ENCODE measurements at regions not wholly inside any gene's neighbourhood (a gene's known extent, or its start where the extent isn't known, plus 50 kb on each side); places are given as distances from the start of the nearest gene placed in this dataset.

DNA sequence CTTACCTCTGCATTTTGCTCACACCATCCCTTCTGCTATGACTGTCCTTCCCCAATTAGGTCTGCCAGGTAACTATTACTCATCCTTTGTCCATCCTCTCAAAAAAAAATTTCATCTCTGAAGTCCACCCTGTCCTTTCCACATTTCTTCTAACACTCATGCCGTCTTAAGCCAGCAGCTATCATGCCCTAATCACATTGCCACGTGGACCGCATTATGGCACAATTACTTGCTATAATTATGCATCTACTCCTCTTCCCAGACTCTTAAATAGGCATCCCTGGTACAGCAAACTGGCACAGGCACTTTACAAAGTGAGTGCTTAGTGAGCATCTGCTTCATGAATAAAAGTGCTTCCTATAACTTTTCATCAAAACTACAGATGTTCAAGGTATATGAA lies 295.4 kb upstream of the ESRRG start:
- no peaks in the 10 kb centered on the region for H3K36me3 ChIP-seq
- H3K27ac ChIP-seq: no peak overlapping the region
- ATAC-seq (ENCODE audit: low FRiP score in 2 of 2) (no peak), DNase-seq (no peak)
- no peak overlapping the region for H3K4me3 ChIP-seq
- H3K9me3 ChIP-seq: no peaks in the 10 kb centered on the region
- no peak for TF ChIP-seq EP300 (IDR thresholded peaks at IDR 0.05)
- TF ChIP-seq POLR2A (IDR thresholded peaks at IDR 0.05): no peak
- TF ChIP-seq, protein P1, sequence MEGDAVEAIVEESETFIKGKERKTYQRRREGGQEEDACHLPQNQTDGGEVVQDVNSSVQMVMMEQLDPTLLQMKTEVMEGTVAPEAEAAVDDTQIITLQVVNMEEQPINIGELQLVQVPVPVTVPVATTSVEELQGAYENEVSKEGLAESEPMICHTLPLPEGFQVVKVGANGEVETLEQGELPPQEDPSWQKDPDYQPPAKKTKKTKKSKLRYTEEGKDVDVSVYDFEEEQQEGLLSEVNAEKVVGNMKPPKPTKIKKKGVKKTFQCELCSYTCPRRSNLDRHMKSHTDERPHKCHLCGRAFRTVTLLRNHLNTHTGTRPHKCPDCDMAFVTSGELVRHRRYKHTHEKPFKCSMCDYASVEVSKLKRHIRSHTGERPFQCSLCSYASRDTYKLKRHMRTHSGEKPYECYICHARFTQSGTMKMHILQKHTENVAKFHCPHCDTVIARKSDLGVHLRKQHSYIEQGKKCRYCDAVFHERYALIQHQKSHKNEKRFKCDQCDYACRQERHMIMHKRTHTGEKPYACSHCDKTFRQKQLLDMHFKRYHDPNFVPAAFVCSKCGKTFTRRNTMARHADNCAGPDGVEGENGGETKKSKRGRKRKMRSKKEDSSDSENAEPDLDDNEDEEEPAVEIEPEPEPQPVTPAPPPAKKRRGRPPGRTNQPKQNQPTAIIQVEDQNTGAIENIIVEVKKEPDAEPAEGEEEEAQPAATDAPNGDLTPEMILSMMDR (IDR thresholded peaks at IDR 0.05): no peak
- no peak for TF ChIP-seq POLR2AphosphoS5 (IDR thresholded peaks at IDR 0.05)
- H3K27me3 ChIP-seq: no peaks in the 10 kb centered on the region
- WGBS, 2 donors: 78 to 87% methylated on average over 3 of the region's 3 CpGs
- no peaks in the 10 kb centered on the region for H3K4me1 ChIP-seq

DNA sequence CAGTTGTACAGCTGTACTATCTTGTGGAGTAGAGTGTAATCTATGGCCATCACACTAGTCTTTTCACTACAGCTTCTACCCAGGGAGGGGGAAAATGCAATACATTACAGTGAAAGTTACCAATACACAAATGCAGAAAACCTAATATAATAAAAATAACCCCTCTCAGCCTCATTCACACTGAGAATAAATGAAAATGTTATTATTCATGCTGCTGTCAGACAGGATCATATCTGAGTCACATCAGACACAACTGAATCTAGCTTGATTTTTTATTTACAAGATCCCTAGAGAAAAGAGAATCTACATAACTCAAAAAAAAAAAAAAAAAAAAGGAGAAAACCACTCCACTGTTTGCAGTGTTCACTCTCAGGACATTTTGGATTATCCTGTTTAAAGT lies 293.9 kb upstream of the ESRRG start:
- DNase-seq: no peak
- Histone ChIP-seq H3K4me1 (no peaks in the 10 kb centered on the region), H3K4me3 (no peak overlapping the region), H3K9me3 (no peaks in the 10 kb centered on the region), H3K27me3 (no peaks in the 10 kb centered on the region), H3K27ac (no peak overlapping the region), H3K36me3 (no peaks in the 10 kb centered on the region)
- TF ChIP-seq, protein P1 (IDR thresholded peaks at IDR 0.05): no peak
- TF ChIP-seq POLR2A (IDR thresholded peaks at IDR 0.05) (no peak), POLR2AphosphoS5 (IDR thresholded peaks at IDR 0.05) (no peak), EP300 (IDR thresholded peaks at IDR 0.05) (no peak)
- no peak for ATAC-seq (ENCODE audit: low FRiP score in 2 of 2)

DNA sequence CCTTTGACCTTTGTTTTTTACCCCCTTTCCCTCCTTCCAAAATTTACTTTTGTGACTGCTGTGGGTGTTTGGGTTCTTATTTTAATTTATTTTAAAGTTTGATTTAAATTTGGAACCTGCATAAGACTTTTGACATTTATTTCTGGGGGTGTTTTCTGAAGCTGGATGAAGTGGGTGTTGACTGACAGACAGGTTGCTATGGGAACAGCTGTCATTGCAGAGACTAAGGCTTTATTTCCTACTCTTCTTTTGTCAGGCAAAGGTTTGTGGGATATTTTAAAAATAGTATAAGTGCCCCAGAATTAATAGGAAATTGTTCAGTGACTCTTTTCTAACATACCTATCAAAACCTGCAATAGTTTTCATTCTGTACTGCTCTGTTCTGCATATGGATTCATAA lies 290.8 kb upstream of the ESRRG start:
- TF ChIP-seq POLR2AphosphoS5 (IDR thresholded peaks at IDR 0.05): no peak
- TF ChIP-seq, protein P1 (IDR thresholded peaks at IDR 0.05): no peak
- no peak for TF ChIP-seq POLR2A (IDR thresholded peaks at IDR 0.05)
- TF ChIP-seq EP300 (IDR thresholded peaks at IDR 0.05): no peak
- no peaks in the 10 kb centered on the region for H3K9me3 ChIP-seq
- H3K27ac ChIP-seq: no peak overlapping the region
- no peaks in the 10 kb centered on the region for H3K4me1 ChIP-seq
- DNase-seq: no peak
- H3K4me3 ChIP-seq: no peak overlapping the region
- H3K36me3 ChIP-seq: no peaks in the 10 kb centered on the region
- no peak for ATAC-seq (ENCODE audit: low FRiP score in 2 of 2)
- H3K27me3 ChIP-seq: no peaks in the 10 kb centered on the region

DNA sequence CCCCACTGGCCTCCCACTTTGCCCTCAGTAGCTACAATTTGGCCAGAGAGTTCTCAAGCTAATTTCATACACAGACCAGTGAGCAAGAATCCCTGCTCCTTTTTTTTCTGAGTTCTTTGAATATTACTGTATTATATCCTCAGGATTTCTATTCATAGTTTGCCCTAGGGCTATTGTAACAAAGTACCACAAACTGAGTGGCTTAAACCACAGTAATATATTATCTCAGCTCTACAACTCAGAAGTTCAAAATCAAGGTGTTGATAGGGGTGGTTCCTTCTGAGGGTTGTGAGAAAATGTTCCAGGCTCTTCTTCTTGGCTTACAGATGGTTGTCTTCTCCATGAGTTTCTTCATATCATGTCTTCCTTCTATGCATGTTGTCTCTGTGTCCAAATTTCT lies 289.4 kb upstream of the ESRRG start:
- TF ChIP-seq POLR2A (IDR thresholded peaks at IDR 0.05) (no peak), EP300 (IDR thresholded peaks at IDR 0.05) (no peak), POLR2AphosphoS5 (IDR thresholded peaks at IDR 0.05) (no peak)
- TF ChIP-seq, protein P1 (IDR thresholded peaks at IDR 0.05): no peak
- no peaks in the 10 kb centered on the region for H3K36me3 ChIP-seq
- ATAC-seq (ENCODE audit: low FRiP score in 2 of 2): no peak
- H3K27ac ChIP-seq: no peak overlapping the region
- DNase-seq: no peak
- H3K27me3 ChIP-seq: no peaks in the 10 kb centered on the region
- no peak overlapping the region for H3K4me3 ChIP-seq
- H3K9me3 ChIP-seq: no peaks in the 10 kb centered on the region
- H3K4me1 ChIP-seq: no peaks in the 10 kb centered on the region

DNA sequence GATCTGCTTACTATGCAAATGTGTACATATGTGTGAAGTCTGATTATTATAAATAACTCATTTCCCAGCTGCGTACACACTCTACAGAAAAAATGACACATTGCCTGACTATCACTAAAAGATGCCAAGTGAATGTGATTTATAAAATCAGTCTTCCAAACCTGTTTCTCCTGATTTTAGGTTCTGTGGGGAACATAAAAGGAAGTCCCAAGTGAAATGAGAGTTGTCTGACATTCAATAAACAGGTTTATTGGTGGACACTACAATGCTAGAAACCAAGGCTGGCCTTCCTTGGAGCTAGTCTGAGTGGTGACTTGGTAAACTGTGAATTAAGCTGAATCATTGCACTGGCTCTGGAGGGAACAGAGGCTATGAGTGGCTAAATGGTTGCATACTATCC lies 287.9 kb upstream of the ESRRG start:
- DNase-seq (no peak), ATAC-seq (ENCODE audit: low FRiP score in 2 of 2) (no peak)
- Histone ChIP-seq H3K36me3 (no peaks in the 10 kb centered on the region), H3K9me3 (no peaks in the 10 kb centered on the region), H3K4me1 (no peaks in the 10 kb centered on the region), H3K27me3 (no peaks in the 10 kb centered on the region), H3K4me3 (no peak overlapping the region), H3K27ac (no peak overlapping the region)
- TF ChIP-seq POLR2AphosphoS5 (IDR thresholded peaks at IDR 0.05) (no peak), EP300 (IDR thresholded peaks at IDR 0.05) (no peak), POLR2A (IDR thresholded peaks at IDR 0.05) (no peak)
- TF ChIP-seq, protein P1 (IDR thresholded peaks at IDR 0.05): no peak
- 92 to 96% methylated on average over 1 of the region's 1 CpG for WGBS, 2 donors
